SK-N-MC (cell line): ENCODE measurements at regions not wholly inside any gene's neighbourhood (a gene's known extent, or its start where the extent isn't known, plus 50 kb on each side); places are given as distances from the start of the nearest gene placed in this dataset.

Experiments used
- DNase-seq: peaks from one replicate; pipeline ENCODE4 v3.0.0-alpha.2; 2011; ENCODE audit warnings: low read depth, low spot score
- H3K27ac ChIP-seq: fragments of 200-600 bp; sonication (generic); 2 replicates; pipeline ENCODE4 v1.5.1; 2016; ENCODE audit warnings: mixed run types
- H3K36me3 ChIP-seq: fragments of 200-600 bp; sonication (generic); 2 replicates; pipeline ENCODE4 v1.6.1; 2017; ENCODE audit warnings: antibody characterized with exemption, low read length, mixed read lengths; ENCODE audit not compliant: insufficient read depth
- H3K4me3 ChIP-seq: fragments of 200-600 bp; sonication (generic); 2 replicates; pipeline ENCODE4 v1.5.1; 2016
- H3K9ac ChIP-seq: fragments of 200-600 bp; sonication (generic); 2 replicates; pipeline ENCODE4 v1.8.0; 2017; ENCODE audit warnings: mixed run types, mixed read lengths; ENCODE audit not compliant: insufficient read length
- H3K9me3 ChIP-seq: fragments of 200-600 bp; sonication (generic); 2 replicates; pipeline ENCODE4 v1.6.1; 2017; ENCODE audit warnings: low read depth, mild to moderate bottlenecking, antibody characterized with exemption, low read length, moderate library complexity, mixed read lengths
- EZH2 ChIP-seq: fragments of 200-600 bp; sonication (generic); IDR thresholded peaks from one replicate; pipeline ENCODE4 v1.6.1; 2017; ENCODE audit warnings: antibody characterized with exemption
- FOXP2 ChIP-seq: optimal IDR thresholded peaks from 2 replicates; pipeline ENCODE3; 2011; ENCODE audit warnings: mild to moderate bottlenecking, moderate library complexity; ENCODE audit not compliant: insufficient read depth; ENCODE audit errors: extremely low read length, control extremely low read depth
- POLR2AphosphoS5 ChIP-seq: IDR thresholded peaks from 2 replicates; pipeline ENCODE4 v1.6.1; 2012; ENCODE audit warnings: mild to moderate bottlenecking, low read depth, low read length, borderline replicate concordance

DNA sequence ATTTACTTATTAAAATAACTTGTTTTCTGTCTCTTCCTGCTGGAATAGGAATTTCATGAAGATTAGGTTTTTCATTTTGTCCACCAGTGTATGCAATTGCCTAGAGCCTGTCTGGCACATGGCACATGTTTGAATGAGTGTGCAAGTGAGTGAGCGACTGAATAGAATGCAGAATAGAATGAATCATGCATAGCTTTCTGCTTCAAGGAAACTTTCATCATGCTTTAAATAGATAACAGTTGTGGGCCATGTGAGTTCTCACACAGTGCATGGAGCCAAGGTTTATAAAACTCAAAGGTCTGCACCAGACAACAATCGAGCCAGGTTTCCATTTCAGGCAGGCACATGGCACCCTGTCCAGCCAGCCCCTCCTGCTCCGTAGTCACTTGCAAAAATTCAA lies 74.2 kb upstream of the HECW1 start:
- H3K4me3 ChIP-seq, result no peak overlapping the region
- no peak overlapping the region for H3K27ac ChIP-seq
- no peak for DNase-seq
- H3K9ac ChIP-seq, result no peak overlapping the region
- no peaks in the 10 kb centered on the region for H3K9me3 ChIP-seq
- no peaks in the 10 kb centered on the region for H3K36me3 ChIP-seq
- TF ChIP-seq FOXP2 (no peak), POLR2AphosphoS5 (no peak), EZH2 (no peak)

DNA sequence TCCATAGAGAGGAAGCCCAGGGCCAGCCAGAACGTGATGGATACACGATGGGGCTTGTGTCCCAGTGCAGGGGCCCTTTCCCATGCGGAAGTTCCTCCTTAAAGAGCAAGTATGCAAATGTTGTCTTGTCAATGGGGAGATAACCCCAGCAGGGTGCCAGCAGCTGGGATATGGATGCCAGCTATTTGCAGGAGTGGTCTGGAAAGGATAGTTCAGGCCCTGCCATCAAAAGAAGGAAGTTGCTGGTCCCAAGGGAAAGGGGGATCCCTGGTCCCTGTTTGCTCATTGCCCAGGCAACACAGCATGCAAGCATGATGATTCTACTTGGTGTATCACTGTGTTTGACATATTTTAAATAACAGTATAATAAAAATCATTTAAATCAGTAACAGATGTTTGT lies 73.1 kb upstream of the HECW1 start:
- no peaks in the 10 kb centered on the region for H3K9me3 ChIP-seq
- no peak overlapping the region for H3K9ac ChIP-seq
- DNase-seq, result peak; percentile 71
- TF ChIP-seq FOXP2 (peak; percentile 85), EZH2 (no peak), POLR2AphosphoS5 (no peak)
- H3K36me3 ChIP-seq, result no peaks in the 10 kb centered on the region
- peak overlapping the region; percentile 5; the same call in 1 of the 2 replicates for H3K4me3 ChIP-seq
- H3K27ac ChIP-seq, result no peak overlapping the region

- no peak for TF ChIP-seq FOXP2
- no peak for TF ChIP-seq EZH2
- TF ChIP-seq POLR2AphosphoS5, result no peak
- DNase-seq, result no peak
- no peak overlapping the region for H3K27ac ChIP-seq
- H3K9me3 ChIP-seq, result no peaks in the 10 kb centered on the region
- no peak overlapping the region for H3K4me3 ChIP-seq
- H3K9ac ChIP-seq, result no peak overlapping the region
- H3K36me3 ChIP-seq, result no peaks in the 10 kb centered on the region
Observed at GRCh38 chr7:43040461-43040860, 72.0 kb upstream of the HECW1 start.

DNA sequence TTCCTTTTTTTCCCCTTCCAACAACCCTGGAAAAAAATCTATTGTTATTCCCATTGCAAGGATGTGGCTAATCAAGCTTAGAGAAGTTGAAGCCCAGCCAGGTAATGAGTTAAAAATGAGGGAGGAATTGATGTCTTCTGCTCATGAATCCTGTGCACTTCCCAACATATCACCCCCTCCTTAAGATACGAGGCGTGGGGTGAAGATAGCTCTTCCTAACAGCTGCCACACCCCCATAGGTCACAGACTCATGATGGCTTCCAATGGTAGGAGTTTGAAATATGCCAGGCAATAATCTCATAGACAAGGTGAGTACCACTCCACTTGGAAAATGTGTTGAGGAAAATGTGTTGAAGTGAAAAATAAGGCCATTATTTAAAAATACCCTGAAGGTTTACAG lies 71.3 kb upstream of the HECW1 start:
- no peak for TF ChIP-seq POLR2AphosphoS5
- no peak for TF ChIP-seq EZH2
- TF ChIP-seq FOXP2, result no peak
- Histone ChIP-seq H3K4me3 (no peak overlapping the region), H3K36me3 (no peaks in the 10 kb centered on the region), H3K9me3 (no peaks in the 10 kb centered on the region), H3K27ac (no peak overlapping the region), H3K9ac (no peak overlapping the region)
- no peak for DNase-seq

DNA sequence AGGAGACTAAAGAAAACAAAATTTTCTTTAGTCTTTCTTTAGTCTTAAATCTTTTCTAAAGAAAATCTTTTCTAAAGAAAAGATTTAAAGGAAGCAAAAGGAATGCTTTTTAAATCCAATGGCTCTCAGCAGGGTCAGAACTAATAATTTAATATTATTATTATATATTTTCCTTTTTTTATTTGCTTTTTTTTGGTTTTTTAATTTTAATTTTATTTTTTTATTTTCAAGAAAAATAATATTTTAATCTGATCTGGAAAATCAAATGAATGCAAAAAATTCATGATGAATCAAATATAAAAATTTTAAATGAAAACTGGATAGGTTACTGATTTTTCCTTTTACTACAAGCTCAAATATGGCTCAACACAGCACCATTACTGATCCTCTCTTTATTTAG lies 70.7 kb upstream of the HECW1 start:
- Histone ChIP-seq H3K9ac (no peak overlapping the region), H3K27ac (no peak overlapping the region), H3K4me3 (no peak overlapping the region), H3K9me3 (no peaks in the 10 kb centered on the region), H3K36me3 (no peaks in the 10 kb centered on the region)
- no peak for DNase-seq
- TF ChIP-seq EZH2, result no peak
- no peak for TF ChIP-seq POLR2AphosphoS5
- TF ChIP-seq FOXP2, result no peak

DNA sequence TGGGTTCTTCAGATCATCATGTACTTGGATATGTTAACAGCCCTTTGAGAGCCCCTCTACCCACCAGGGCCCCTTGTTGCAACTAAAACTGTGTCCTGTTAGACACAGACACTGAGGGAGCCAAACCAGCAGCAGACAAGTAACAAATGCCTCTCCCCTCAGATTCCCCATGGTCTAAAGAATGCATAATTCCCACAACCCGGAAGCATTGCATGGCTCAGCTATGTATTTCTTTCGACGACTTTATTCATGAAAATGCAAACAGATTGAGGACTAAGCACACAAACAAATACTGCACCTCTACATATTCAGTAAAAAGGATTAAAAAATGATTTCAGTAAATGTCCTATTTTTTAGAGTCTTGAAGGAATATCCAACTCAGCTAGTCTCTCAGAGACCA lies 70.1 kb upstream of the HECW1 start:
- Histone ChIP-seq H3K9ac (no peak overlapping the region), H3K4me3 (0 out of 2 replicates have a peak overlapping the region, but pooled peaks have one; percentile 7), H3K27ac (no peak overlapping the region), H3K9me3 (no peaks in the 10 kb centered on the region), H3K36me3 (no peaks in the 10 kb centered on the region)
- no peak for TF ChIP-seq EZH2
- no peak for TF ChIP-seq POLR2AphosphoS5
- TF ChIP-seq FOXP2, result no peak
- DNase-seq, result no peak

GRCh38 chr7:43044511-43044910 lies 67.9 kb upstream of the HECW1 start:
- Histone ChIP-seq H3K4me3 (no peak overlapping the region), H3K9ac (no peak overlapping the region), H3K36me3 (no peaks in the 10 kb centered on the region), H3K9me3 (no peaks in the 10 kb centered on the region), H3K27ac (no peak overlapping the region)
- DNase-seq, result no peak
- TF ChIP-seq POLR2AphosphoS5, result no peak
- no peak for TF ChIP-seq FOXP2
- no peak for TF ChIP-seq EZH2

DNA sequence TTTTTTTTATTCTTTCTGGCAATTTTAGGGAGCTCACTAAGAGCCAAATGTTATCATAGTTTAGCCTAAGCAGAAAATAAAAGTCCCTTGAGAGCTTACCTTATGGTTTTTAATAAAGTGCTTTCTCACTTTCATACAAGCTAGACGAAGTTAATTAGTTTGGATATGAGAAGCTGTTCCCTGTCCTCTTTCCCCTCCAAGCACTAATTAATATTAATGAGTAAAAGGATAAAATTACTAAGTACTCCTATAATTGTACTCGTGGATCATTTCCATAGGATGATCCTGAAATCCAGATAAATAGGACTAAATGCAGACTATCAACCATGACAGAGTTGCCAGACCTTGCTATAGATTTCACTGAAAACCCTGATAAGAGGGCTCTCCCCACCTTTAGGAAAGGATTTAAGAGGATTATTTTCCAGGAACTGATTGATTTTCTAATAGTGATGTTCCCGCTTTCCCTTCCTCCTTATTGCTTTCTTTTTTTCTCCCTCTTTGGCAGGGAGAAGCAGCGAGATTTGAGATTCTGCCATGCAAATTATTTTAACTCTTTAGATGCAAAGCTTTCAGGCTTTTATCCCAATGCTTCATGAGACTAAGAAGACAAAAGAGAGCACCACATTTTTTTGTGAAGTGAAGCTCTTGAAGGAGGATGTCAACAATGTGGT lies 58.3 kb upstream of the HECW1 start:
- H3K9ac ChIP-seq, result no peak overlapping the region
- no peak overlapping the region for H3K4me3 ChIP-seq
- H3K27ac ChIP-seq, result no peak overlapping the region
- TF ChIP-seq FOXP2 (no peak), EZH2 (no peak), POLR2AphosphoS5 (no peak)
- H3K36me3 ChIP-seq, result no peaks in the 10 kb centered on the region
- DNase-seq, result no peak
- no peaks in the 10 kb centered on the region for H3K9me3 ChIP-seq

DNA sequence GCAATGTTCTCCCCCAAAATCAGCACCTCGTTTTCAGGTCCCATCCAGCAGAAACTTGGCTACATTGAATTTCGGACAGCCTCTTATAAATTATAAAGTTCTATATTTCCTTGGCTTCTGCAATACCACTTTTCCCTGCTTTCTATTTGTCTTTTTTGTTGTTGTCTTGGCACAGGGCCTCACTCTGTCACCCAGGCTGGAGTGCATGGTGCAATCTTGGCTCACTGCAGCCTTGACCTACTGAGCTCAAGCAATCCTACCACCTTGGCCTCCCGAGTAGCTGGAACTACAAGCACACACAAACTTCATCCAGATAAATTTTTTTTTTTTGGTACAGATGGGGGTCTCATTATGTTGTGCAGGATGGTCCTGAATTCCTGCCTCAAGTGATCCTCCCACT lies 55.3 kb upstream of the HECW1 start:
- Histone ChIP-seq H3K4me3 (no peak overlapping the region), H3K27ac (no peak overlapping the region), H3K36me3 (no peaks in the 10 kb centered on the region), H3K9me3 (no peaks in the 10 kb centered on the region), H3K9ac (no peak overlapping the region)
- TF ChIP-seq EZH2 (no peak), POLR2AphosphoS5 (no peak), FOXP2 (no peak)
- DNase-seq, result no peak
